Activated CD8-positive, alpha-beta T cell treated with anti-CD3 and anti-CD28 coated beads, Interleukin-2, amount 10 ng/mL, durations not matched to agents 7 days and 5 days (primary cell): ENCODE measurements at regions not wholly inside any gene's neighbourhood (a gene's known extent, or its start where the extent isn't known, plus 50 kb on each side); places are given as distances from the start of the nearest gene placed in this dataset.

Source experiments
- ATAC-seq: fragments of 150-1000 bp; cut with Tn5 transposase; one replicate; pipeline ENCODE4 v1.10.0; 2021; ENCODE audit warnings: moderate library complexity
- CTCF ChIA-PET: fragments of 350-600 bp; sonication (Branson Sonifier 250); formaldehyde crosslinking; loops from one replicate; lab custom pipeline; 2021; ENCODE audit warnings: antibody characterized with exemption; lab: Charles Lee
- POLR2A ChIA-PET: fragments of 350-600 bp; sonication (Branson Sonifier 250); formaldehyde crosslinking; loops from one replicate; lab custom pipeline; 2021; ENCODE audit warnings: antibody characterized with exemption; lab: Charles Lee
- DNase-seq: peaks from one replicate; pipeline ENCODE4 v3.0.0-alpha.2; 2020
- H3K27ac Mint-ChIP-seq: one replicate; pipeline ENCODE4 v1.8.0; 2021; ENCODE audit warnings: mild to moderate bottlenecking, mixed read lengths
- H3K27me3 Mint-ChIP-seq: one replicate; pipeline ENCODE4 v1.8.0; 2021; ENCODE audit warnings: low read depth, mixed read lengths
- H3K36me3 Mint-ChIP-seq: one replicate; pipeline ENCODE4 v1.8.0; 2021; ENCODE audit warnings: low read depth, mixed read lengths
- H3K4me1 Mint-ChIP-seq: one replicate; pipeline ENCODE4 v1.8.0; 2021; ENCODE audit warnings: low read depth, mixed read lengths
- H3K4me3 Mint-ChIP-seq: one replicate; pipeline ENCODE4 v1.8.0; 2021; ENCODE audit warnings: mild to moderate bottlenecking, mixed read lengths
- H3K9me3 Mint-ChIP-seq: one replicate; pipeline ENCODE4 v1.8.0; 2022; ENCODE audit warnings: mixed read lengths; ENCODE audit not compliant: insufficient read depth

DNA sequence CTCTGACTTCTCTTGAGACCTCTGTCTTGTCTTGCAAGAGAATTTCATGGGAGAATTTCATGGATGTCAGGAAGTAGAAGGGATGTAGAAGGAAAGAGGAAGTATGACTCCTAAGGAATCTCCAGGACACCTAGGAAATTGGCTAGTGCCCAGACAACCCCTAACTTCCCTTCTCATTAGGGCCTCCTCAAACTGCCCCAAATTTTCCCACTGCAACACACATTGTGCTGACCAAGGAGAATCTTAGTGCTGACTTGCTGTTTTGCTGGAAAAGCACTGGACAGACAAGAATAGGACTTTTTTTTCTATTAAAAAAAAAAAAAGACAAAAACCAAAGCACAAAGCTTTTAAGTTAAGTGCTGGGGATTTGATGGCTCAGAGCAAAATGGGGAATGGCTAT, 236.1 kb upstream of the CADM1 start:
- CTCF ChIA-PET: no interaction called here
- H3K27me3 Mint-ChIP-seq: no peaks in the 10 kb centered on the region
- no peak for ATAC-seq

GRCh38 chr11:115739878-115740277, 235.7 kb upstream of the CADM1 start:
- Mint-ChIP-seq H3K27ac (no peak overlapping the region), H3K36me3 (no peaks in the 10 kb centered on the region), H3K9me3 (no peaks in the 10 kb centered on the region), H3K4me1 (no peaks in the 10 kb centered on the region), H3K4me3 (no peak overlapping the region), H3K27me3 (no peaks in the 10 kb centered on the region)
- CTCF ChIA-PET: no interaction called here
- POLR2A ChIA-PET: no interaction called here
- no peak for DNase-seq
- ATAC-seq: no peak

More for the DNA sequence above, 236.1 kb upstream of the CADM1 start:
- no peak for DNase-seq
- POLR2A ChIA-PET: no interaction called here
- Mint-ChIP-seq H3K36me3 (no peaks in the 10 kb centered on the region), H3K27ac (no peak overlapping the region), H3K4me3 (no peak overlapping the region), H3K4me1 (no peaks in the 10 kb centered on the region), H3K9me3 (no peaks in the 10 kb centered on the region)

DNA sequence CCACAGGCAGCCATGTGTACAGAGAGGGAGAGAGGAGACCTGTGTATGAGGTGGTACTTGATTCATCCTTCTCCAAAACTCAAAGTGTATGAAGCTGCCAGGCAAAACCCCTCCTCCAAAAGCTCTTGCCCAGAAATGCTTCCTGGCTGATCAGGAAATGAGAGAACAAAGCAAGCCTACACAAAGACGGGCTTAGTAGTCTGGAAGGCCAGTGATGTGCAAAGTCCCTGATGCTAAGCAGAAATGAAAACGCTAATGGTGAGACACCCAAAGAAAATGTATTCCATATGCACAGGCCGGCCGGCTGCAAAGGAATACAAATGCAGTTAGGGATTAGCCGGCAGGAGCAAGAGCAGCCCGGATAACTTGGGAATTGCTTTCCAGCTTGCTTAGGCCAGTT, 234.9 kb upstream of the CADM1 start:
- Mint-ChIP-seq H3K27me3 (no peaks in the 10 kb centered on the region), H3K27ac (no peak overlapping the region), H3K9me3 (no peaks in the 10 kb centered on the region), H3K4me3 (no peak overlapping the region), H3K36me3 (no peaks in the 10 kb centered on the region), H3K4me1 (no peaks in the 10 kb centered on the region)
- ChIA-PET CTCF (no interaction called here), POLR2A (no interaction called here)
- DNase-seq: no peak
- no peak for ATAC-seq

DNA sequence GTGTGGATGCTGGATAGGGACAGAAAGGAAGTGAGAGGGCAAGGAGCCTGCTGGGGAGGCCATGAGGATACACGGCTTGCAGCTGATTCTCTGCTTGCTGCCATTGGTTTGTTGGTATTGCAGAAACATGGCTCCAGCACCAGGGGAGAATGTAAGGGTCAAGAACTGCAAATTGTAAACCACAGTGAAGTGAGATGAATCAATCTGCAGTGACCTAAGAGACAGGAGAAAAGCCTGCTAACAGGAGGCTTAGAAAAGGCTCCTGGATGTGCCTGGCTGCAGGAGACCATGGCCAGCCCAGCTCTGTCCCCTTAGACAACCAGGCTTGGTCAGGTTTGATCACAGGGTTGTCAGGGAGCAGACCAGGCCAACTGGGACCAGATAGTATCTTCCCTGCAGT, 233.7 kb upstream of the CADM1 start:
- ATAC-seq (no peak), DNase-seq (no peak)
- no peak overlapping the region for H3K27ac Mint-ChIP-seq
- H3K27me3 Mint-ChIP-seq: no peaks in the 10 kb centered on the region
- ChIA-PET POLR2A (no interaction called here), CTCF (no interaction called here)
- H3K4me3 Mint-ChIP-seq: no peak overlapping the region
- no peaks in the 10 kb centered on the region for H3K36me3 Mint-ChIP-seq
- H3K9me3 Mint-ChIP-seq: no peaks in the 10 kb centered on the region
- no peaks in the 10 kb centered on the region for H3K4me1 Mint-ChIP-seq

DNA sequence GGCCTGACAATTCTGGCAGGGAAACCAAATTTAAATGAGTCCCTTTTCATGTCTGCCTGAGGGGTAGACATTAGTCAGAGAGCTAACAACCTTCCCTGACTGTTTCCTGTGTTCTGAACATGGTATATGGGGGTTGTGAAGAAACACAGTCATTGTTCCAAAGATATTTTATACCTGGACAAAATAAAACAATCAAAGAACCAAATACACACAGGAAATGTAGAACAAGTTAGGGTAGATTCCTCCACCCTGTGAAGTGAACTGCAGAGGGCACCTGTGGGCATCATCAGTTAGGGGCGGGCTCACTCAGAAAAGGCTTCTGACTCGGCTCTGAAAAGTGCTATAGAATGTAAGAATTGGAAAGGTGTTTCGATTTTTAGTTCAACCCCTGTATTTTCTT, 231.9 kb upstream of the CADM1 start:
- ChIA-PET CTCF (no interaction called here), POLR2A (no interaction called here)
- Mint-ChIP-seq H3K36me3 (no peaks in the 10 kb centered on the region), H3K27me3 (no peaks in the 10 kb centered on the region), H3K4me1 (no peaks in the 10 kb centered on the region), H3K4me3 (no peak overlapping the region), H3K27ac (no peak overlapping the region), H3K9me3 (no peaks in the 10 kb centered on the region)
- DNase-seq (no peak), ATAC-seq (no peak)

DNA sequence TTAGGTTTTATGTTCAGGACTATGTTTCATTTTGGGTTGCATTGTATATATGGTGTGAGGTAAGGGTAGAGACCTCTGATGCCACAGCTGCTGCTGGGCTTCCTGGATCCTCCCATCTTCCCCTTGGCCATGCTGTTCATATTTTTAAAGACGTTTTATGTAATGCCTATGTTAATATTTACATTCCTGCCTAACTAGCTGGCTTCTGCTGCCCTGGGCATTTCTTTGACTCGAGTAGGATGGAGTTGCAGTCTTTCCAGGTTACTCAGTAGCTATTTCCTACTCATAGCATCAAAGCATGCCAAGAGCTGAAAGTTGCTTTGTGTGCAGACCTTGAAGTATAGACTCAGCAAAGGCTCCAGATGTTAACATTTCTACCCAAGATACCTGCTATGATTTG, 220.5 kb upstream of the CADM1 start:
- H3K9me3 Mint-ChIP-seq: no peaks in the 10 kb centered on the region
- no peak overlapping the region for H3K27ac Mint-ChIP-seq
- ATAC-seq (no peak), DNase-seq (no peak)
- H3K27me3 Mint-ChIP-seq: no peaks in the 10 kb centered on the region
- ChIA-PET CTCF (no interaction called here), POLR2A (no interaction called here)
- H3K36me3 Mint-ChIP-seq: no peaks in the 10 kb centered on the region
- H3K4me3 Mint-ChIP-seq: no peak overlapping the region
- no peaks in the 10 kb centered on the region for H3K4me1 Mint-ChIP-seq

- Mint-ChIP-seq H3K4me3 (no peak overlapping the region), H3K4me1 (no peaks in the 10 kb centered on the region), H3K9me3 (no peaks in the 10 kb centered on the region), H3K36me3 (no peaks in the 10 kb centered on the region), H3K27me3 (no peaks in the 10 kb centered on the region), H3K27ac (no peak overlapping the region)
- CTCF ChIA-PET: no interaction called here
- DNase-seq (no peak), ATAC-seq (no peak)
- POLR2A ChIA-PET: no interaction called here
These were observed 218.5 kb upstream of the CADM1 start for GRCh38 chr11:115722711-115723110.

DNA sequence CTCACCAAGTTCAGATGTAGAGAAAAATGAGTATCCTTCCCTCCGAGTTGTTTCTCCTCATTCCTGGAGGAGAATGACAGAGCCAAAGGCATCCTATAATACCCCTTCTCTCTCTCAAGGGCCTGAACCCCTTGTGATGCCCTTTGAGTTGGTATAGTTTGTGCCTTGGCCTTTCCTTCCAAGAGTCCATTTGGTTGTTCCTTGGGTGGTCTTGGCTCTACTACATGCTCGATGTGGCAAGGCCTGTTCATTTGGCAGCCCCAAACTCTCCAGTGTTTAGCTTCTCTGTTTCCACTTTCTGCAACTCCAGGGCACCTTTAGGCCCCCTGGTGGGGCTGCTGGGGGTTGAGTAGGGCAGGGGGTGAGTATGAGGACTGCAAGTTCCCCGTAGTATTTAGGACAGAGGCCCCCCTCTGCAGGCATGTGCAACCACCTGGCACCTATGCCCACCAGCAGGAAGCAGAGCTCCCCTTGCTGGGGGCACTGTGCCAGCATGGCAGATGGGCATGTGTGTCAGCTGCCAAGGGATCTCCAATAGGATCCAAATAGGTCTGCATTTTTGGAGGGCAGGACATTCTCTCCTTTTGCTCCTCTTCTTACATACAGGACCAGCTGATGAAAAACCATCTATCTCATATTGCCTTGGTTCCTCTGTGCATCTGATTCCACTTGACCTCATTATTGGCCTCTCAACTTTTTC, 217.2 kb upstream of the CADM1 start:
- H3K4me3 Mint-ChIP-seq: no peak overlapping the region
- no peaks in the 10 kb centered on the region for H3K9me3 Mint-ChIP-seq
- H3K36me3 Mint-ChIP-seq: no peaks in the 10 kb centered on the region
- no peak overlapping the region for H3K27ac Mint-ChIP-seq
- no peaks in the 10 kb centered on the region for H3K4me1 Mint-ChIP-seq
- no peaks in the 10 kb centered on the region for H3K27me3 Mint-ChIP-seq
- DNase-seq (no peak), ATAC-seq (no peak)
- CTCF ChIA-PET: no interaction called here
- POLR2A ChIA-PET: no interaction called here

DNA sequence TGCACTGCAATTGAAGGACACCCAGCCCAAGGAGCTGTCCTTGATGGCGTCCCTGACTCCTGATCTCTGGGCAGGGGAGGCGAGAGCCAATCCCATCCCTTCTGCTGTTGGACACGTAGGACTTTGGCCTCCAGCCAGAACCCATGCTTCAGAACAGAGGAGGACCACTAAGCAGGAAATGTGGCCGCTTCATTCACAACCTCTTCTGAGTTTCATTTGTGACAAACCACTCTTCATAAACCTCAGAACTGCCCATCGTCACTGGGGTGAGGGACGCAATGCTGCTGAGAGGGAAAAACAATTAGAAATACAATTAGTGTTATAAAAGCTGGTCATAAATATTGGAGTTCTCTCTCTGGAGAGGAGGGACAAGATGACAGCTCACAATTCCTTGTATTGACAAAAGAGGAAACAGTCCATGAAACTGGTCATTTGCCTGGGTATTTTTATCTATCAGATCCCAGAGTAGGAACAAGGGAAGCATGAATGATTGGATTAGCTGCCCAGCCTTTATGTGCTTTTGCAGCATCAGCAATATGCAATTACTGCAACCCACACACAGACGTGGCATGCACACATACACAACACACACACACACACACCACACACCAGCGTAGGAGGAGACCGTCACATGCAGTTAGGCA, 216.5 kb upstream of the CADM1 start:
- ATAC-seq (no peak), DNase-seq (no peak)
- Mint-ChIP-seq H3K36me3 (no peaks in the 10 kb centered on the region), H3K9me3 (no peaks in the 10 kb centered on the region), H3K27ac (no peak overlapping the region), H3K27me3 (no peaks in the 10 kb centered on the region), H3K4me1 (no peaks in the 10 kb centered on the region), H3K4me3 (no peak overlapping the region)
- ChIA-PET POLR2A (no interaction called here), CTCF (no interaction called here)

DNA sequence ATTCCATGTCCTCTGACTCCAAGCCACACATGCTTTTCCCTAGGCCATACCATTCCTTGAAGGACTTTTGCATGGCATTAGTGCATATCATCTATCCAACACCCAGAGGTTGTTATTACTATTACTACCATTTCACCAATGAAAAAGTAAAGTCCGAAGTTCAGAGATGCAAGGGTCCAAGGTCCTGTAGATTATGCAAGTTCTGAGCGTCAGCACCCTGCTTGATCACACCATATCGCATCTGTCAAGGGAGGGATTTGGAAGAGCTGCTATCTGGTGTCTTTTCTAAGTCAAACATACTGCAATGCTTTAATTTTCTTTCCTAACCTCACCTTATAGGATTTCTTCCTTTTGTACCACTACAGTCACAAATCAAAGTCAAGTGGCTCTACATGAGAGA, 214.7 kb upstream of the CADM1 start:
- ATAC-seq (no peak), DNase-seq (no peak)
- no peak overlapping the region for H3K4me3 Mint-ChIP-seq
- CTCF ChIA-PET: no interaction called here
- POLR2A ChIA-PET: no interaction called here
- H3K36me3 Mint-ChIP-seq: no peaks in the 10 kb centered on the region
- no peaks in the 10 kb centered on the region for H3K4me1 Mint-ChIP-seq
- no peaks in the 10 kb centered on the region for H3K9me3 Mint-ChIP-seq
- no peaks in the 10 kb centered on the region for H3K27me3 Mint-ChIP-seq
- H3K27ac Mint-ChIP-seq: no peak overlapping the region

- H3K4me1 Mint-ChIP-seq: no peaks in the 10 kb centered on the region
- no peaks in the 10 kb centered on the region for H3K36me3 Mint-ChIP-seq
- DNase-seq: no peak
- no peaks in the 10 kb centered on the region for H3K9me3 Mint-ChIP-seq
- H3K27ac Mint-ChIP-seq: no peak overlapping the region
- no peak for ATAC-seq
- POLR2A ChIA-PET: no interaction called here
- no peaks in the 10 kb centered on the region for H3K27me3 Mint-ChIP-seq
- CTCF ChIA-PET: no interaction called here
- no peak overlapping the region for H3K4me3 Mint-ChIP-seq
These were observed 213.9 kb upstream of the CADM1 start for GRCh38 chr11:115718106-115718505.

GRCh38 chr11:115716601-115717529, 212.7 kb upstream of the CADM1 start:
- Mint-ChIP-seq H3K36me3 (no peaks in the 10 kb centered on the region), H3K27me3 (no peaks in the 10 kb centered on the region), H3K4me1 (no peaks in the 10 kb centered on the region), H3K9me3 (no peaks in the 10 kb centered on the region), H3K4me3 (no peak overlapping the region), H3K27ac (no peak overlapping the region)
- CTCF ChIA-PET: no interaction called here
- POLR2A ChIA-PET: no interaction called here
- DNase-seq (no peak), ATAC-seq (no peak)
